ENCODE measurements at regions not wholly inside any gene's neighbourhood (a gene's known extent, or its start where the extent isn't known, plus 50 kb on each side); places are given as distances from the start of the nearest gene placed in this dataset.

GRCh38 chr1:59201341-59201740, 95.6 kb upstream of the FGGY start (continued):
- TF ChIP-seq RAD21 (IDR thresholded peaks at IDR 0.05 in 1 of 2, conservative IDR thresholded peaks at IDR 0.05 in 1 of 2; ENCODE audit: low read depth in 2 of 2, low read length in 2 of 2) (no peak), GABPA (IDR thresholded peaks at IDR 0.05; ENCODE audit: borderline replicate concordance, insufficient read depth, low read length) (no peak)

All from H1 (cell line).